Spleen (tissue), 7 donors: ENCODE measurements at regions not wholly inside any gene's neighbourhood (a gene's known extent, or its start where the extent isn't known, plus 50 kb on each side); places are given as distances from the start of the nearest gene placed in this dataset.

Source experiments
- POLR2AphosphoS5 ChIP-seq, 3 donors: sonication (generic); formaldehyde crosslinking; IDR thresholded peaks; one replicate each; pipeline ENCODE4 v1.5.1; 2017; ENCODE audit warnings: antibody characterized with exemption in 3 of 3
- TF ChIP-seq, protein P1 (sequence below), 11 experiments: fragments of 200-600 bp in 7 of 11; fragments of 450-650 bp in 4 of 11; sonication (generic) in 4 of 11; IDR thresholded peaks in 8 of 11; conservative IDR thresholded peaks in 3 of 11; 1 replicate in 7 of 11; 2 replicates in 4 of 11; pipeline versions ENCODE4 v1.4.0 to v1.8.0; 2016 to 2021; ENCODE audit warnings: antibody characterized with exemption in 11 of 11, inconsistent platforms in 4 of 11, mild to moderate bottlenecking in 1 of 11
- donor health status: DM: no; HTN: no; CAD: no; lungs with moderate emphysema.
- donor health status: DM: no; HTN: no; CAD: no.
- donor health status: DM: no; HTN: no; CAD: no.

DNA sequence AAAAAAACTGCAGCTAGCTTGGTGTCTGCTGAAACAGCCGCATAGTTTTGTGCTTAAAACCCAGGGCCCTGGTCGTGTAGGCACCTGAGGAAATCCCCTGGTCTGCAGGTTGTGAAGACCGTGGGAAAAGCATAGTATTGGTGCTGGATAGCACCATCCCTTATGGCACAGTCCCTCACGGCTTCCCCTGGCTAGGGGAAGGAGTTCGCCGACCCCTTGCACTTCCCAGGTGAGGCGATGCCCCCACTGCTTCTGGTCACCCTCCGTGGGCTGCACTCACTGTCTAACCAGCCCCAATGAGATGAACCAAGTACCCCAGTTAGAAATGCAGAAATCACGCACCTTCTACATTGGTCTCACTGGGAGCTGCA lies 1105.1 kb downstream of the STPG2 start:
- no peak for TF ChIP-seq POLR2AphosphoS5 (IDR thresholded peaks at IDR 0.05)
- TF ChIP-seq, protein P1, sequence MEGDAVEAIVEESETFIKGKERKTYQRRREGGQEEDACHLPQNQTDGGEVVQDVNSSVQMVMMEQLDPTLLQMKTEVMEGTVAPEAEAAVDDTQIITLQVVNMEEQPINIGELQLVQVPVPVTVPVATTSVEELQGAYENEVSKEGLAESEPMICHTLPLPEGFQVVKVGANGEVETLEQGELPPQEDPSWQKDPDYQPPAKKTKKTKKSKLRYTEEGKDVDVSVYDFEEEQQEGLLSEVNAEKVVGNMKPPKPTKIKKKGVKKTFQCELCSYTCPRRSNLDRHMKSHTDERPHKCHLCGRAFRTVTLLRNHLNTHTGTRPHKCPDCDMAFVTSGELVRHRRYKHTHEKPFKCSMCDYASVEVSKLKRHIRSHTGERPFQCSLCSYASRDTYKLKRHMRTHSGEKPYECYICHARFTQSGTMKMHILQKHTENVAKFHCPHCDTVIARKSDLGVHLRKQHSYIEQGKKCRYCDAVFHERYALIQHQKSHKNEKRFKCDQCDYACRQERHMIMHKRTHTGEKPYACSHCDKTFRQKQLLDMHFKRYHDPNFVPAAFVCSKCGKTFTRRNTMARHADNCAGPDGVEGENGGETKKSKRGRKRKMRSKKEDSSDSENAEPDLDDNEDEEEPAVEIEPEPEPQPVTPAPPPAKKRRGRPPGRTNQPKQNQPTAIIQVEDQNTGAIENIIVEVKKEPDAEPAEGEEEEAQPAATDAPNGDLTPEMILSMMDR (IDR thresholded peaks at IDR 0.05 in 8 of 11, conservative IDR thresholded peaks at IDR 0.05 in 3 of 11): no peak
